GM12878 (cell line): ENCODE measurements at regions not wholly inside any gene's neighbourhood (a gene's known extent, or its start where the extent isn't known, plus 50 kb on each side); places are given as distances from the start of the nearest gene placed in this dataset.

Source experiments
- EP300 ChIP-seq, 2 experiments: fragments of 150-350 bp in 1 of 2; IDR thresholded peaks; 2 replicates each; pipeline ENCODE4 v1.6.1; 2011 to 2012; ENCODE audit warnings: low read depth in 2 of 2, low read length in 2 of 2, borderline replicate concordance in 1 of 2, improper control_type of control experiment in 1 of 2, inconsistent platforms in 1 of 2; ENCODE audit not compliant: control insufficient read depth in 1 of 2
- EZH2 ChIP-seq: IDR thresholded peaks from 2 replicates; pipeline ENCODE4 v1.6.1; 2012; ENCODE audit warnings: low read depth, mild to moderate bottlenecking, control low read depth, inconsistent platforms, low read length, borderline replicate concordance; ENCODE audit not compliant: control insufficient read depth
- JUNB ChIP-seq: IDR thresholded peaks from 2 replicates; pipeline ENCODE4 v1.6.1; 2016; ENCODE audit warnings: antibody characterized with exemption, mild to moderate bottlenecking
- POLR2A ChIP-seq: IDR thresholded peaks from 2 replicates; pipeline ENCODE4 v1.6.1; 2011; ENCODE audit warnings: low read depth, mild to moderate bottlenecking, low read length
- POLR2AphosphoS5 ChIP-seq: IDR thresholded peaks from 2 replicates; pipeline ENCODE4 v1.6.1; 2011; ENCODE audit warnings: mild to moderate bottlenecking, low read length, inconsistent platforms
- RUNX3 ChIP-seq: IDR thresholded peaks from 2 replicates; pipeline ENCODE4 v1.6.1; 2012; ENCODE audit warnings: low read length, inconsistent platforms
- ZNF274 ChIP-seq: IDR thresholded peaks from one replicate; pipeline ENCODE4 v1.8.0; 2011; ENCODE audit not compliant: insufficient read length, insufficient read depth
- TF ChIP-seq, protein P1 (sequence below): IDR thresholded peaks from 2 replicates; pipeline ENCODE4 v1.6.1; 2012; ENCODE audit warnings: low read depth, low read length, improper control_type of control experiment
- TF ChIP-seq, protein P2 (sequence below), 3 experiments: IDR thresholded peaks in 2 of 3; conservative IDR thresholded peaks in 1 of 3; 2 replicates each; pipeline ENCODE4 v1.5.1; 2011; ENCODE audit warnings: low read depth in 3 of 3, low read length in 3 of 3, mild to moderate bottlenecking in 3 of 3, control low read depth in 2 of 3, moderate library complexity in 2 of 3, inconsistent platforms in 1 of 3, mixed read lengths in 1 of 3; ENCODE audit not compliant: control insufficient read depth in 2 of 3, insufficient read depth in 1 of 3; ENCODE audit errors: extremely low read depth in 1 of 3
- TF ChIP-seq, protein P3 (sequence below): IDR thresholded peaks from 2 replicates; pipeline ENCODE4 v1.6.1; 2012; ENCODE audit warnings: mild to moderate bottlenecking, low read depth, low read length

DNA sequence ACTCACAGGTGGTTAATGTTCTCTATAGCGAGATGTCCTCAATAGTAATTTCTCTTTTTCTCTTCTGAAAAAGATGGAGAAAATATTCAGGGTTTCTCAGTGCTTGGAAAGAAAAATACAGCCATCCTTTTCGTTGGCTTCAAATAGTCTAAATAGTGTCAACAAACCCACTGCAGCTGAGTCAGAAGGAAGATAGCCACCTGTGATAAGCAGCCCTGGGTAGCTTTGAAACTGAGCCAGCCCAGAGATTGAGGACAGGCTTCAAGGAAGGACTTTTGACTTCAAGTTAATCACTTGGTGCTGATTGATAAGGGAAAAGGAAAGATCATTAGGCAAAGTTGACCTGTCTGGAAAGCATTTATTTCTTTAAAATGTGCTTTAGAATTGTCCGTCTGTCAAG lies 78.7 kb upstream of the TYRP1 start:
- TF ChIP-seq ZNF274 (no peak), POLR2AphosphoS5 (no peak), EP300 (IDR thresholded peaks at IDR 0.05; ENCODE audit: borderline replicate concordance in 1 of 2, control insufficient read depth in 1 of 2, low read depth in 2 of 2, low read length in 2 of 2) (no peak), JUNB (no peak), RUNX3 (no peak), EZH2 (no peak), POLR2A (no peak)
- TF ChIP-seq, protein P1, sequence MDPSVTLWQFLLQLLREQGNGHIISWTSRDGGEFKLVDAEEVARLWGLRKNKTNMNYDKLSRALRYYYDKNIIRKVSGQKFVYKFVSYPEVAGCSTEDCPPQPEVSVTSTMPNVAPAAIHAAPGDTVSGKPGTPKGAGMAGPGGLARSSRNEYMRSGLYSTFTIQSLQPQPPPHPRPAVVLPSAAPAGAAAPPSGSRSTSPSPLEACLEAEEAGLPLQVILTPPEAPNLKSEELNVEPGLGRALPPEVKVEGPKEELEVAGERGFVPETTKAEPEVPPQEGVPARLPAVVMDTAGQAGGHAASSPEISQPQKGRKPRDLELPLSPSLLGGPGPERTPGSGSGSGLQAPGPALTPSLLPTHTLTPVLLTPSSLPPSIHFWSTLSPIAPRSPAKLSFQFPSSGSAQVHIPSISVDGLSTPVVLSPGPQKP: no peak
- TF ChIP-seq, protein P2, sequence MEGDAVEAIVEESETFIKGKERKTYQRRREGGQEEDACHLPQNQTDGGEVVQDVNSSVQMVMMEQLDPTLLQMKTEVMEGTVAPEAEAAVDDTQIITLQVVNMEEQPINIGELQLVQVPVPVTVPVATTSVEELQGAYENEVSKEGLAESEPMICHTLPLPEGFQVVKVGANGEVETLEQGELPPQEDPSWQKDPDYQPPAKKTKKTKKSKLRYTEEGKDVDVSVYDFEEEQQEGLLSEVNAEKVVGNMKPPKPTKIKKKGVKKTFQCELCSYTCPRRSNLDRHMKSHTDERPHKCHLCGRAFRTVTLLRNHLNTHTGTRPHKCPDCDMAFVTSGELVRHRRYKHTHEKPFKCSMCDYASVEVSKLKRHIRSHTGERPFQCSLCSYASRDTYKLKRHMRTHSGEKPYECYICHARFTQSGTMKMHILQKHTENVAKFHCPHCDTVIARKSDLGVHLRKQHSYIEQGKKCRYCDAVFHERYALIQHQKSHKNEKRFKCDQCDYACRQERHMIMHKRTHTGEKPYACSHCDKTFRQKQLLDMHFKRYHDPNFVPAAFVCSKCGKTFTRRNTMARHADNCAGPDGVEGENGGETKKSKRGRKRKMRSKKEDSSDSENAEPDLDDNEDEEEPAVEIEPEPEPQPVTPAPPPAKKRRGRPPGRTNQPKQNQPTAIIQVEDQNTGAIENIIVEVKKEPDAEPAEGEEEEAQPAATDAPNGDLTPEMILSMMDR (IDR thresholded peaks at IDR 0.05 in 2 of 3, conservative IDR thresholded peaks at IDR 0.05 in 1 of 3; ENCODE audit: control insufficient read depth in 2 of 3, extremely low read depth in 1 of 3, insufficient read depth in 1 of 3, low read depth in 3 of 3, low read length in 3 of 3): no peak
- TF ChIP-seq, protein P3, sequence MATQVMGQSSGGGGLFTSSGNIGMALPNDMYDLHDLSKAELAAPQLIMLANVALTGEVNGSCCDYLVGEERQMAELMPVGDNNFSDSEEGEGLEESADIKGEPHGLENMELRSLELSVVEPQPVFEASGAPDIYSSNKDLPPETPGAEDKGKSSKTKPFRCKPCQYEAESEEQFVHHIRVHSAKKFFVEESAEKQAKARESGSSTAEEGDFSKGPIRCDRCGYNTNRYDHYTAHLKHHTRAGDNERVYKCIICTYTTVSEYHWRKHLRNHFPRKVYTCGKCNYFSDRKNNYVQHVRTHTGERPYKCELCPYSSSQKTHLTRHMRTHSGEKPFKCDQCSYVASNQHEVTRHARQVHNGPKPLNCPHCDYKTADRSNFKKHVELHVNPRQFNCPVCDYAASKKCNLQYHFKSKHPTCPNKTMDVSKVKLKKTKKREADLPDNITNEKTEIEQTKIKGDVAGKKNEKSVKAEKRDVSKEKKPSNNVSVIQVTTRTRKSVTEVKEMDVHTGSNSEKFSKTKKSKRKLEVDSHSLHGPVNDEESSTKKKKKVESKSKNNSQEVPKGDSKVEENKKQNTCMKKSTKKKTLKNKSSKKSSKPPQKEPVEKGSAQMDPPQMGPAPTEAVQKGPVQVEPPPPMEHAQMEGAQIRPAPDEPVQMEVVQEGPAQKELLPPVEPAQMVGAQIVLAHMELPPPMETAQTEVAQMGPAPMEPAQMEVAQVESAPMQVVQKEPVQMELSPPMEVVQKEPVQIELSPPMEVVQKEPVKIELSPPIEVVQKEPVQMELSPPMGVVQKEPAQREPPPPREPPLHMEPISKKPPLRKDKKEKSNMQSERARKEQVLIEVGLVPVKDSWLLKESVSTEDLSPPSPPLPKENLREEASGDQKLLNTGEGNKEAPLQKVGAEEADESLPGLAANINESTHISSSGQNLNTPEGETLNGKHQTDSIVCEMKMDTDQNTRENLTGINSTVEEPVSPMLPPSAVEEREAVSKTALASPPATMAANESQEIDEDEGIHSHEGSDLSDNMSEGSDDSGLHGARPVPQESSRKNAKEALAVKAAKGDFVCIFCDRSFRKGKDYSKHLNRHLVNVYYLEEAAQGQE: no peak
